Common myeloid progenitor, CD34-positive (primary cell): ENCODE measurements at regions not wholly inside any gene's neighbourhood (a gene's known extent, or its start where the extent isn't known, plus 50 kb on each side); places are given as distances from the start of the nearest gene placed in this dataset.

Experiments used
- CTCF ChIA-PET: fragments of 350-600 bp; sonication (Branson Sonifier 250); formaldehyde crosslinking; loops from one replicate; lab custom pipeline; 2021; ENCODE audit warnings: antibody characterized with exemption; lab: Charles Lee
- POLR2A ChIA-PET: fragments of 350-600 bp; sonication (Branson Sonifier 250); formaldehyde crosslinking; loops from one replicate; lab custom pipeline; 2021; ENCODE audit warnings: antibody characterized with exemption; lab: Charles Lee
- DNase-seq, 3 donors: peaks; one replicate each; pipeline versions ENCODE4 v3.0.0 to v3.0.0-alpha.2; 2013
- H3K27ac ChIP-seq, 2 experiments: 1 replicate in 1 of 2; 2 replicates in 1 of 2; pipeline ENCODE4 v1.7.0; 2013; ENCODE audit warnings: inconsistent platforms in 2 of 2, low read length in 2 of 2, mild to moderate bottlenecking in 2 of 2, low read depth in 1 of 2, moderate library complexity in 1 of 2; ENCODE audit not compliant: severe bottlenecking in 2 of 2, insufficient read depth in 1 of 2, poor library complexity in 1 of 2
- H3K27me3 ChIP-seq, 5 experiments: replicated peaks in 2 of 5; 1 replicate in 3 of 5; 2 replicates in 2 of 5; pipeline versions ENCODE4 v1.6.1 to v1.7.0; 2013; ENCODE audit warnings: low read length in 4 of 5, mild to moderate bottlenecking in 2 of 5, moderate library complexity in 2 of 5, inconsistent platforms in 1 of 5; ENCODE audit not compliant: insufficient read depth in 5 of 5, control insufficient read depth in 4 of 5
- H3K36me3 ChIP-seq, 4 experiments: 1 replicate in 2 of 4; 2 replicates in 2 of 4; pipeline versions ENCODE4 v1.6.1 to v1.7.0; 2013; ENCODE audit warnings: low read length in 3 of 4, control low read depth in 1 of 4, mild to moderate bottlenecking in 1 of 4; ENCODE audit not compliant: control insufficient read depth in 4 of 4, insufficient read depth in 4 of 4
- H3K4me1 ChIP-seq, 4 experiments: 1 replicate in 3 of 4; 2 replicates in 1 of 4; pipeline versions ENCODE4 v1.6.1 to v1.7.1; 2013; ENCODE audit warnings: low read length in 3 of 4, mild to moderate bottlenecking in 3 of 4, control low read depth in 1 of 4, inconsistent platforms in 1 of 4, moderate library complexity in 1 of 4; ENCODE audit not compliant: control insufficient read depth in 4 of 4, insufficient read depth in 4 of 4; ENCODE audit errors: control extremely low read depth in 1 of 4
- H3K4me3 ChIP-seq, 7 experiments: 1 replicate in 4 of 7; 2 replicates in 3 of 7; pipeline versions ENCODE4 v1.5.1 to v1.7.0; 2013; ENCODE audit warnings: mild to moderate bottlenecking in 7 of 7, low read length in 6 of 7, moderate library complexity in 6 of 7, inconsistent platforms in 2 of 7, low read depth in 2 of 7, control low read depth in 1 of 7; ENCODE audit not compliant: insufficient read depth in 4 of 7, control insufficient read depth in 1 of 7; ENCODE audit errors: extremely low read depth in 1 of 7
- H3K9me3 ChIP-seq, 5 experiments: 1 replicate in 4 of 5; 2 replicates in 1 of 5; pipeline versions ENCODE4 v1.6.1 to v1.7.1; 2013; ENCODE audit warnings: low read length in 4 of 5, mild to moderate bottlenecking in 2 of 5, inconsistent platforms in 1 of 5, low read depth in 1 of 5, moderate library complexity in 1 of 5; ENCODE audit not compliant: control insufficient read depth in 4 of 5, insufficient read depth in 2 of 5; ENCODE audit errors: control extremely low read depth in 1 of 5
- WGBS: methylation state at CpG from one replicate; pipeline ENCODE4 v1.1.5; 2013; ENCODE audit not compliant: insufficient coverage; 5-methylcytosine and 5-hydroxymethylcytosine counted together

- Histone ChIP-seq H3K4me3 (no peak overlapping the region), H3K4me1 (no peaks in the 10 kb centered on the region), H3K9me3 (peaks cover 0 to 1% (median 0%) of the 10 kb centered on the region in 5 experiments), H3K36me3 (no peaks in the 10 kb centered on the region), H3K27me3 (no peaks in the 10 kb centered on the region), H3K27ac (no peak overlapping the region)
- WGBS: 95% methylated on average over 7 of the region's 7 CpGs
- DNase-seq: no peak
- POLR2A ChIA-PET: interaction anchor here (0.6 kb wide), 1 partner anchor 12 kb away, joined by 3 read pairs; no protein-coding TSS in a partner anchor
- CTCF ChIA-PET: no interaction called here
These were observed 207.3 kb downstream of the CXCL12 start for GRCh38 chr10:44177610-44178009.

- CTCF ChIA-PET: no interaction called here
- 43% methylated on average over 2 of the region's 3 CpGs for WGBS
- POLR2A ChIA-PET: no interaction called here
These were observed 208.6 kb downstream of the CXCL12 start for GRCh38 chr10:44176311-44176710.

GRCh38 chr10:44173608-44173894 is 211.3 kb downstream of the CXCL12 start:
- Histone ChIP-seq H3K36me3 (no peaks in the 10 kb centered on the region), H3K4me3 (no peak overlapping the region), H3K9me3 (peaks cover 0 to 1% (median 0%) of the 10 kb centered on the region in 5 experiments), H3K4me1 (no peaks in the 10 kb centered on the region), H3K27ac (no peak overlapping the region), H3K27me3 (no peaks in the 10 kb centered on the region)
- no peak for DNase-seq
- 94% methylated on average over 4 of the region's 4 CpGs for WGBS
- CTCF ChIA-PET: interaction anchor here (1.5 kb wide), 1 partner anchor 20 kb away, joined by 3 read pairs; no protein-coding TSS in a partner anchor
- POLR2A ChIA-PET: no interaction called here

More at GRCh38 chr10:44176311-44176710, 208.6 kb downstream of the CXCL12 start:
- Histone ChIP-seq H3K4me3 (no peak overlapping the region), H3K27me3 (no peaks in the 10 kb centered on the region), H3K27ac (no peak overlapping the region), H3K36me3 (no peaks in the 10 kb centered on the region), H3K4me1 (no peaks in the 10 kb centered on the region), H3K9me3 (peaks cover 0 to 1% (median 0%) of the 10 kb centered on the region in 5 experiments)
- no peak for DNase-seq

GRCh38 chr10:44172883-44173607 is 211.9 kb downstream of the CXCL12 start:
- CTCF ChIA-PET: interaction anchor here (1.5 kb wide), 1 partner anchor 21 kb away, joined by 3 read pairs; no protein-coding TSS in a partner anchor
- POLR2A ChIA-PET: no interaction called here

GRCh38 chr10:44171765-44172164 is 213.1 kb downstream of the CXCL12 start:
- no peak overlapping the region for H3K27ac ChIP-seq
- WGBS: 82% methylated on average over 2 of the region's 4 CpGs
- no peaks in the 10 kb centered on the region for H3K9me3 ChIP-seq
- no peaks in the 10 kb centered on the region for H3K4me1 ChIP-seq
- no peaks in the 10 kb centered on the region for H3K36me3 ChIP-seq
- DNase-seq: no peak
- no peak overlapping the region for H3K4me3 ChIP-seq
- POLR2A ChIA-PET: no interaction called here
- CTCF ChIA-PET: no interaction called here
- H3K27me3 ChIP-seq: no peaks in the 10 kb centered on the region

More at GRCh38 chr10:44172883-44173607, 211.9 kb downstream of the CXCL12 start:
- 100% methylated on average over 2 of the region's 3 CpGs for WGBS
- no peak for DNase-seq
- H3K27me3 ChIP-seq: no peaks in the 10 kb centered on the region
- H3K27ac ChIP-seq: no peak overlapping the region
- H3K9me3 ChIP-seq: no peaks in the 10 kb centered on the region
- no peaks in the 10 kb centered on the region for H3K36me3 ChIP-seq
- H3K4me1 ChIP-seq: no peaks in the 10 kb centered on the region
- no peak overlapping the region for H3K4me3 ChIP-seq

GRCh38 chr10:44168478-44168877 is 216.4 kb downstream of the CXCL12 start:
- no peaks in the 10 kb centered on the region for H3K9me3 ChIP-seq
- H3K27me3 ChIP-seq: no peaks in the 10 kb centered on the region
- no peak for DNase-seq
- H3K4me3 ChIP-seq: no peak overlapping the region
- 87% methylated on average over 5 of the region's 5 CpGs for WGBS
- ChIA-PET CTCF (interaction anchor here (0.6 kb wide), 1 partner anchor 470 kb away, joined by 3 read pairs; no protein-coding TSS in a partner anchor), POLR2A (no interaction called here)
- H3K27ac ChIP-seq: no peak overlapping the region
- H3K36me3 ChIP-seq: no peaks in the 10 kb centered on the region
- no peaks in the 10 kb centered on the region for H3K4me1 ChIP-seq

GRCh38 chr10:44167752-44168151 is 217.1 kb downstream of the CXCL12 start:
- CTCF ChIA-PET: no interaction called here
- H3K4me3 ChIP-seq: no peak overlapping the region
- POLR2A ChIA-PET: interaction anchor here (0.7 kb wide), 1 partner anchor 269 kb away, joined by 3 read pairs; no protein-coding TSS in a partner anchor
- no peaks in the 10 kb centered on the region for H3K4me1 ChIP-seq
- H3K9me3 ChIP-seq: no peaks in the 10 kb centered on the region
- 92% methylated on average over 5 of the region's 6 CpGs for WGBS
- no peak overlapping the region for H3K27ac ChIP-seq
- no peak for DNase-seq
- H3K27me3 ChIP-seq: no peaks in the 10 kb centered on the region
- H3K36me3 ChIP-seq: no peaks in the 10 kb centered on the region
